ENCODE measurements at regions not wholly inside any gene's neighbourhood (a gene's known extent, or its start where the extent isn't known, plus 50 kb on each side); places are given as distances from the start of the nearest gene placed in this dataset.

- no peak overlapping the region for H3K4me3 Mint-ChIP-seq (ENCODE audit: unreplicated experiment)
- peaks cover 1% of the 10 kb centered on the region for H3K27me3 Mint-ChIP-seq (ENCODE audit: unreplicated experiment)
- peaks cover 23% of the 10 kb centered on the region for H3K36me3 Mint-ChIP-seq (ENCODE audit: low read depth, unreplicated experiment)
- no peaks in the 10 kb centered on the region for H3K4me1 Mint-ChIP-seq (ENCODE audit: unreplicated experiment)
- no peak for DNase-seq (ENCODE audit: low spot score)
- no peak for TF ChIP-seq CTCF (IDR thresholded peaks at IDR 0.05; ENCODE audit: unreplicated experiment)
- H3K9me3 Mint-ChIP-seq (ENCODE audit: unreplicated experiment) = no peaks in the 10 kb centered on the region
- H3K27ac Mint-ChIP-seq (ENCODE audit: unreplicated experiment) = no peak overlapping the region
These were observed 312.4 kb downstream of the UTRN start for GRCh38 chr6:144597511-144597910.

GRCh38 chr6:144599615-144600014 lies 314.5 kb downstream of the UTRN start:
- Mint-ChIP-seq H3K36me3 (ENCODE audit: low read depth, unreplicated experiment) (peaks cover 17% of the 10 kb centered on the region), H3K27ac (ENCODE audit: unreplicated experiment) (no peak overlapping the region), H3K27me3 (ENCODE audit: unreplicated experiment) (peaks cover 1% of the 10 kb centered on the region), H3K9me3 (ENCODE audit: unreplicated experiment) (no peaks in the 10 kb centered on the region), H3K4me1 (ENCODE audit: unreplicated experiment) (no peaks in the 10 kb centered on the region), H3K4me3 (ENCODE audit: unreplicated experiment) (no peak overlapping the region)
- no peak for DNase-seq (ENCODE audit: low spot score)
- TF ChIP-seq CTCF (IDR thresholded peaks at IDR 0.05; ENCODE audit: unreplicated experiment) = no peak

- Mint-ChIP-seq H3K9me3 (ENCODE audit: unreplicated experiment) (no peaks in the 10 kb centered on the region), H3K27ac (ENCODE audit: unreplicated experiment) (no peak overlapping the region), H3K4me3 (ENCODE audit: unreplicated experiment) (no peak overlapping the region), H3K4me1 (ENCODE audit: unreplicated experiment) (no peaks in the 10 kb centered on the region), H3K27me3 (ENCODE audit: unreplicated experiment) (peaks cover 1% of the 10 kb centered on the region), H3K36me3 (ENCODE audit: low read depth, unreplicated experiment) (peaks cover 17% of the 10 kb centered on the region)
- no peak for DNase-seq (ENCODE audit: low spot score)
- no peak for TF ChIP-seq CTCF (IDR thresholded peaks at IDR 0.05; ENCODE audit: unreplicated experiment)
These were observed 316.1 kb downstream of the UTRN start for GRCh38 chr6:144601221-144601620.

GRCh38 chr6:144602523-144603180 lies 317.5 kb downstream of the UTRN start:
- Mint-ChIP-seq H3K4me1 (ENCODE audit: unreplicated experiment) (no peaks in the 10 kb centered on the region), H3K4me3 (ENCODE audit: unreplicated experiment) (no peak overlapping the region), H3K27ac (ENCODE audit: unreplicated experiment) (no peak overlapping the region), H3K9me3 (ENCODE audit: unreplicated experiment) (no peaks in the 10 kb centered on the region), H3K27me3 (ENCODE audit: unreplicated experiment) (peaks cover 1% of the 10 kb centered on the region), H3K36me3 (ENCODE audit: low read depth, unreplicated experiment) (peaks cover 17% of the 10 kb centered on the region)
- no peak for DNase-seq (ENCODE audit: low spot score)
- no peak for TF ChIP-seq CTCF (IDR thresholded peaks at IDR 0.05; ENCODE audit: unreplicated experiment)

GRCh38 chr6:144606083-144606482 lies 320.9 kb downstream of the UTRN start:
- Mint-ChIP-seq H3K9me3 (ENCODE audit: unreplicated experiment) (no peaks in the 10 kb centered on the region), H3K36me3 (ENCODE audit: low read depth, unreplicated experiment) (peaks cover 6% of the 10 kb centered on the region), H3K27me3 (ENCODE audit: unreplicated experiment) (no peaks in the 10 kb centered on the region), H3K4me1 (ENCODE audit: unreplicated experiment) (peaks cover 8% of the 10 kb centered on the region), H3K27ac (ENCODE audit: unreplicated experiment) (no peak overlapping the region), H3K4me3 (ENCODE audit: unreplicated experiment) (no peak overlapping the region)
- no peak for DNase-seq (ENCODE audit: low spot score)
- no peak for TF ChIP-seq CTCF (IDR thresholded peaks at IDR 0.05; ENCODE audit: unreplicated experiment)

Data from endothelial cell (in vitro differentiated cells).